Muscle of leg (tissue), 3 donors: ENCODE measurements at regions not wholly inside any gene's neighbourhood (a gene's known extent, or its start where the extent isn't known, plus 50 kb on each side); places are given as distances from the start of the nearest gene placed in this dataset.
A peak's percentile ranks its signal among the peaks of the same experiment; 100 is the strongest.
"Not testable (repeated sequence)": the region's sequence is repeated elsewhere in the genome, so short reads cannot be mapped to it uniquely, and the experiment has no call there.

Experiments
- DNase-seq: peaks from one replicate; pipeline ENCODE4 v3.0.0; 2013
- H3K27ac ChIP-seq: one replicate; pipeline ENCODE4 v1.5.1; 2013; ENCODE audit warnings: mild to moderate bottlenecking, low read length, control low read depth
- H3K27me3 ChIP-seq: one replicate; pipeline ENCODE4 v1.6.1; 2013; ENCODE audit warnings: low read length; ENCODE audit not compliant: control insufficient read depth, insufficient read depth
- H3K36me3 ChIP-seq: one replicate; pipeline ENCODE4 v1.6.1; 2013; ENCODE audit warnings: low read length; ENCODE audit not compliant: control insufficient read depth, insufficient read depth
- H3K4me1 ChIP-seq: one replicate; pipeline ENCODE4 v1.6.1; 2013; ENCODE audit warnings: low read length; ENCODE audit not compliant: control insufficient read depth, insufficient read depth
- H3K4me3 ChIP-seq: one replicate; pipeline ENCODE4 v1.5.1; 2013; ENCODE audit warnings: low read length, control low read depth
- H3K9me3 ChIP-seq: replicated peaks from 2 replicates; pipeline ENCODE4 v1.6.1; 2013; ENCODE audit warnings: low read depth, low read length; ENCODE audit not compliant: control insufficient read depth
- WGBS: methylation state at CpG from one replicate; pipeline ENCODE4 v1.1.5; 2013; ENCODE audit warnings: missing lambda C conversion rate; ENCODE audit not compliant: insufficient coverage; 5-methylcytosine and 5-hydroxymethylcytosine counted together

DNA sequence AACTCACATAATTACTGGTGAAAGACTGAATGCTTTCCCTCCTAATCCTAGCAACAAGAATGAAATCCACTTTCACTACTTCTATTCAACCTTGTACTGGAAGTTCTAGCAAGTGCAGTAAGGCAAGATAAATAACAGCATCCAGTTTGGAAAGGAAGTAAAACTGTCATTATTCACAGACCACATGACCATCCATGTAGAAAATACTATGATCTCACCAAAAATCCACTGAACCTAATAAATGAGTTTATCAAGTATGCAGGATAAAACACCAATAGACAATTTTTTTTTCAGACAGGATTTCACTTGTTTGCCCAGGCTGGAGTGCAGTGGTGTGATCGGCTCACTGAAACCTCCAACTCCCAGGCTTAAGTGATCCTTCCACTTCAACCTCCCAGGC is 117.7 kb downstream of the TMEM167A start:
- H3K4me3 ChIP-seq, result no peak overlapping the region
- DNase-seq, result no peak
- no peak overlapping the region for H3K27ac ChIP-seq
- no peaks in the 10 kb centered on the region for H3K27me3 ChIP-seq
- no CpG with 5 or more reads among the region's 1 CpG for WGBS
- H3K4me1 ChIP-seq, result no peaks in the 10 kb centered on the region
- no peaks in the 10 kb centered on the region for H3K36me3 ChIP-seq
- H3K9me3 ChIP-seq, result no peaks in the 10 kb centered on the region

DNA sequence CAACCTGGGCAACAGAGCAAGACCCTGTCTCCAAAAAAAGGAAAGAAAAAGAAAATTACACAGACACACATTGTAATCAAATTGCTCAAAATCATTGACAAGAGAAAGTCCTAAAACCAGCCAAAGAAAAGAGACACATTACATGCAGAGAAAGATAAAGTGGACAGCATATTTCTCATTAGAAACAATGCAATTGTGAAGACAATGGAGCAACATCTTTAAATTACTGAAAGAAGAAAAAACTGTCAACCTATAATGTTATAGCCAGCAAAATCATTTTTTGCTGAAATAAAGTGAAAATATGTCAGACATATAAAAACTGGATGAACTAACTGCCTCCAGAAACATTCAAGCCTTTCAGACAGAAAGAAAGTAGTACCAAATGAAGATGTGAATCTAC is 120.6 kb downstream of the TMEM167A start:
- DNase-seq, result no peak
- H3K4me3 ChIP-seq, result no peak overlapping the region
- H3K27ac ChIP-seq, result no peak overlapping the region
- H3K27me3 ChIP-seq, result no peaks in the 10 kb centered on the region
- no peaks in the 10 kb centered on the region for H3K9me3 ChIP-seq
- no peaks in the 10 kb centered on the region for H3K36me3 ChIP-seq
- no peaks in the 10 kb centered on the region for H3K4me1 ChIP-seq

- Histone ChIP-seq H3K27ac (no peak overlapping the region), H3K4me3 (no peak overlapping the region), H3K36me3 (no peaks in the 10 kb centered on the region), H3K4me1 (no peaks in the 10 kb centered on the region), H3K27me3 (no peaks in the 10 kb centered on the region), H3K9me3 (no peaks in the 10 kb centered on the region)
- DNase-seq, result no peak
- no CpG with 5 or more reads among the region's 1 CpG for WGBS
Measured at GRCh38 chr5:82952326-82952725, 124.9 kb downstream of the TMEM167A start.

DNA sequence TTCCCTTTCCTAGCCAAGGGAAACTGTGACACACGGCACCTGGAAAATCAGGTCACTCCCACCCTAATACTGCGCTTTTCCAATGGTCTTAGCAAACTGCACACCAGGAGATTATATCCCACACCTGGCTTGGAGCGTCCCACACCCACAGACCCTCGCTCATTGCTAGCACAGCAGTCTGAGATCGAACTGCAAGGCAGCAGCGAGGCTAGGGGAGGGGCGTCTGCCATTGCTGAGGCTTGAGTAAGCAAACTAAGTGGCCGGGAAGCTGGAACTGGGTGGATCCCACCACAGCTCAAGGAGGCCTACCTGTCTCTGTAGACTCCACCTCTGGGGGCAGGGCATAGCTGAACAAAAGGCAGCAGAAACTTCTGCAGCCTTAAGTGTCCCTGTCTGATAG is 132.9 kb downstream of the TMEM167A start:
- not testable (repeated sequence) for H3K9me3 ChIP-seq, H3K27ac ChIP-seq, DNase-seq, H3K36me3 ChIP-seq, H3K27me3 ChIP-seq, H3K4me1 ChIP-seq, H3K4me3 ChIP-seq
- 96% methylated on average over 7 of the region's 8 CpGs for WGBS

- Histone ChIP-seq H3K27me3 (no peaks in the 10 kb centered on the region), H3K4me1 (no peaks in the 10 kb centered on the region), H3K4me3 (no peak overlapping the region), H3K27ac (no peak overlapping the region), H3K36me3 (no peaks in the 10 kb centered on the region), H3K9me3 (peaks cover 2% of the 10 kb centered on the region)
- no peak for DNase-seq
- no CpG with 5 or more reads among the region's 1 CpG for WGBS
Measured at GRCh38 chr5:82942083-82942881, 134.9 kb downstream of the TMEM167A start.

DNA sequence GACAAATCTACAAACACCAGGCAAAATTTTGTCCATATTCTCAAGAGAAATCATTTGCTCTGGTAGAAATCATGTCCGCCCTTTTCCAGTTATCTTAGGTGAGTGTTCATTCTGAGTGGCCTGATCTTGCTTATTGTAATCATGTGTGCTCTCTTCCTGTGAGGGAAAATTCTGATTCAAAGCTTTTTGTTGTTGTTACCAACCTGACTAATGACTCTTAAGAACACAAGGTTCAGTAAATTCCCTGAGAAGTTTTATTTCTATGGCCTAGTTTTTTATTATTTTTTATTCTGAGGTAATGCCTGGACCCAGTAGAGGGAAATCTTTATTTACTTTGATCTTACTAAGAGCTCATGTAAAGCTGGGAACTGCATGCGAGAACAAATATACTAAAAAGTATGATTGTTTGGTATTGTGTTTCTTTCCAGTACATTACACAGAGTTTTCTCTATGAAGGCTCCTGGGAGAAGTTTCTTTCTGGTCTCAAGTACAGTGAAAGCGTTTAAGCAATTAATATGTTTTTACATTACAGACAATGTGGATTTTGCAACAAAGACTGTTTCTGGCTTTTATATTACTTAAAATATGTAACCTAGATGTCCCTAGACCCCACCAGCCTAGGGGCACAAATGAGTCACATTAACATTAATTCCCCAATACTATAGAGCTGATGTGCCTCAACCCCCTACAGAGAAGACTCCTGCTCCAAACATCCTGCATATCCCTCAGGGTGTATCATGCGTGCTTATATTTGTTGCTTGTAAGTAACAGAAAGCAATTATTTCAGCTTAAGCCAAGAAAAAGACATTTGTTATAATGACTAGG is 138.1 kb downstream of the TMEM167A start:
- peak; percentile 52 for DNase-seq
- WGBS, result no CpG with 5 or more reads among the region's 4 CpGs

DNA sequence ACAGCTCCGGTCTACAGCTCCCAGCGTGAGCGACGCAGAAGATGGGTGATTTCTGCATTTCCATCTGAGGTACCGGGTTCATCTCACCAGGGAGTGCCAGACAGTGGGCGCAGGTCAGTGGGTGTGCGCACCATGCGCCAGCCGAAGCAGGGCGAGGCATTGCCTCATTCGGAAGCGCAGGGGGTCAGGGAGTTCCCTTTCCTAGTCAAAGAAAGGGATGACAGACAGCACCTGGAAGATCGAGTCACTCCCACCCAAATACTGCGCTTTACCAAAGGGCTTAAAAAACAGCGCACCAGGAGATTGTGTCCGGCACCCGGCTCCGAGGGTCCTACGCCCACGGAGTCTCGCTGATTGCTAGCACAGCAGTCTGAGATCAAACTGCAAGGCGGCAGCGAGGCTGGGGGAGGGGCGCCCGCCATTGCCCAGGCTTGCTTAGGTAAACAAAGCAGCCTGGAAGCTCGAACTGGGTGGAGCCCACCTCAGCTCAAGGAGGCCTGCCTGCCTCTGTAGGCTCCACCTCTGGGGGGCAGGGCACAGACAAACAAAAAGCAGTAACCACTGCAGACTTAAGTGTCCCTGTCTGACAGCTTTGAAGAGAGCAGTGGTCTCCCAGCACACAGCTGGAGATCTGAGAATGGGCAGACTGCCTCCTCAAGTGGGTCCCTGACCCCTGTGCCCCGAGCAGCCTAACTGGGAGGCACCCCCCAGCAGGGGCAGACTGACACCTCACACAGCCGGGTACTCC is 144.5 kb downstream of the TMEM167A start:
- not testable (repeated sequence) for H3K9me3 ChIP-seq, H3K4me1 ChIP-seq, H3K4me3 ChIP-seq, H3K27me3 ChIP-seq, DNase-seq, H3K36me3 ChIP-seq, H3K27ac ChIP-seq
- 79% methylated on average over 20 of the region's 28 CpGs for WGBS

More for the DNA sequence above, 138.1 kb downstream of the TMEM167A start:
- H3K4me3 ChIP-seq, result no peak overlapping the region
- no peak overlapping the region for H3K27ac ChIP-seq
- no peaks in the 10 kb centered on the region for H3K27me3 ChIP-seq
- H3K9me3 ChIP-seq, result no peaks in the 10 kb centered on the region
- H3K36me3 ChIP-seq, result no peaks in the 10 kb centered on the region
- H3K4me1 ChIP-seq, result no peaks in the 10 kb centered on the region

GRCh38 chr5:82931110-82931509 is 146.1 kb downstream of the TMEM167A start:
- Histone ChIP-seq H3K4me3 (no peak overlapping the region), H3K27ac (no peak overlapping the region), H3K4me1 (no peaks in the 10 kb centered on the region), H3K9me3 (no peaks in the 10 kb centered on the region), H3K27me3 (no peaks in the 10 kb centered on the region), H3K36me3 (no peaks in the 10 kb centered on the region)
- no CpG with 5 or more reads among the region's 3 CpGs for whole genome bisulfite sequencing
- no peak for DNase-seq

GRCh38 chr5:82925061-82925411 is 152.2 kb downstream of the TMEM167A start:
- WGBS, result 64% methylated on average over 1 of the region's 3 CpGs
- Histone ChIP-seq H3K27me3 (no peaks in the 10 kb centered on the region), H3K36me3 (no peaks in the 10 kb centered on the region)

More at GRCh38 chr5:82925061-82925411, 152.2 kb downstream of the TMEM167A start:
- no peak overlapping the region for H3K27ac ChIP-seq
- no peaks in the 10 kb centered on the region for H3K9me3 ChIP-seq
- DNase-seq, result no peak
- H3K4me3 ChIP-seq, result no peak overlapping the region
- H3K4me1 ChIP-seq, result no peaks in the 10 kb centered on the region
